OCI-LY1 (cell line): ENCODE measurements at regions not wholly inside any gene's neighbourhood (a gene's known extent, or its start where the extent isn't known, plus 50 kb on each side); places are given as distances from the start of the nearest gene placed in this dataset.
"Not testable (repeated sequence)": the region's sequence is repeated elsewhere in the genome, so short reads cannot be mapped to it uniquely, and the experiment has no call there.

ENCODE experiments used
- H2AFZ ChIP-seq: fragments of 200-600 bp; sonication (generic), shearing (Covaris generic); 2 replicates; pipeline ENCODE4 v1.6.0; 2014; ENCODE audit warnings: antibody characterized with exemption, mild to moderate bottlenecking, low read length
- H3F3A ChIP-seq: fragments of 200-600 bp; sonication (generic), shearing (Covaris generic); 2 replicates; pipeline ENCODE4 v1.6.0; 2014; ENCODE audit warnings: mild to moderate bottlenecking, antibody characterized with exemption, low read length, moderate library complexity; ENCODE audit not compliant: insufficient read depth
- H3K27ac ChIP-seq: fragments of 200-600 bp; sonication (generic); 2 replicates; pipeline ENCODE4 v1.5.1; 2014; ENCODE audit warnings: low read length, mixed run types, mild to moderate bottlenecking, low read depth; ENCODE audit not compliant: poor library complexity, severe bottlenecking
- H3K27me3 ChIP-seq: fragments of 200-600 bp; sonication (generic); 2 replicates; pipeline ENCODE4 v1.6.0; 2014; ENCODE audit warnings: antibody characterized with exemption, mild to moderate bottlenecking, low read length, moderate library complexity; ENCODE audit not compliant: insufficient read depth
- H3K36me3 ChIP-seq: fragments of 200-600 bp; sonication (generic); 2 replicates; pipeline ENCODE4 v1.6.1; 2014; ENCODE audit warnings: mild to moderate bottlenecking, antibody characterized with exemption, low read length, moderate library complexity, mixed read lengths; ENCODE audit not compliant: insufficient read depth
- H3K4me1 ChIP-seq: fragments of 200-600 bp; sonication (generic); 2 replicates; pipeline ENCODE4 v1.5.1; 2014; ENCODE audit warnings: mild to moderate bottlenecking, low read length, moderate library complexity; ENCODE audit not compliant: insufficient read depth, severe bottlenecking
- H3K4me2 ChIP-seq: fragments of 200-600 bp; sonication (generic), shearing (Covaris generic); 2 replicates; pipeline ENCODE4 v1.6.1; 2014; ENCODE audit warnings: low read length
- H3K4me3 ChIP-seq: fragments of 200-600 bp; sonication (generic); 2 replicates; pipeline ENCODE4 v1.5.1; 2014; ENCODE audit warnings: low read length, low read depth, mild to moderate bottlenecking, mixed read lengths; ENCODE audit not compliant: poor library complexity, severe bottlenecking
- H3K79me2 ChIP-seq: fragments of 200-600 bp; shearing (Covaris generic); 2 replicates; pipeline ENCODE4 v1.6.1; 2016; ENCODE audit warnings: mixed run types, low read length, mixed read lengths; ENCODE audit not compliant: insufficient read depth
- H3K9ac ChIP-seq: fragments of 200-600 bp; sonication (generic), shearing (Covaris generic); 2 replicates; pipeline ENCODE4 v1.6.1; 2014; ENCODE audit warnings: mild to moderate bottlenecking, low read length, mixed read lengths
- H3K9me2 ChIP-seq: fragments of 200-600 bp; sonication (generic), shearing (Covaris generic); 2 replicates; pipeline ENCODE4 v1.6.1; 2014; ENCODE audit warnings: low read depth, mild to moderate bottlenecking, low read length, mixed read lengths
- H3K9me3 ChIP-seq: fragments of 200-600 bp; shearing (Covaris generic); 2 replicates; pipeline ENCODE4 v1.6.1; 2014; ENCODE audit warnings: low read length, mixed read lengths
- H4K20me1 ChIP-seq: fragments of 200-600 bp; sonication (generic), shearing (Covaris generic); 2 replicates; pipeline ENCODE4 v1.6.0; 2016; ENCODE audit warnings: mild to moderate bottlenecking, low read length; ENCODE audit not compliant: insufficient read depth
- CTCF ChIP-seq: fragments of 200-600 bp; sonication (generic), shearing (Covaris generic); IDR thresholded peaks from 2 replicates; pipeline ENCODE4 v1.5.1; 2017; ENCODE audit warnings: mild to moderate bottlenecking, antibody characterized with exemption, low read length, moderate library complexity, mixed read lengths
- EZH2 ChIP-seq: fragments of 200-600 bp; sonication (generic), shearing (Covaris generic); IDR thresholded peaks from 2 replicates; pipeline ENCODE4 v1.8.0; 2017; ENCODE audit warnings: borderline replicate concordance, mixed run types, mild to moderate bottlenecking, antibody characterized with exemption, low read length, moderate library complexity, mixed read lengths

DNA sequence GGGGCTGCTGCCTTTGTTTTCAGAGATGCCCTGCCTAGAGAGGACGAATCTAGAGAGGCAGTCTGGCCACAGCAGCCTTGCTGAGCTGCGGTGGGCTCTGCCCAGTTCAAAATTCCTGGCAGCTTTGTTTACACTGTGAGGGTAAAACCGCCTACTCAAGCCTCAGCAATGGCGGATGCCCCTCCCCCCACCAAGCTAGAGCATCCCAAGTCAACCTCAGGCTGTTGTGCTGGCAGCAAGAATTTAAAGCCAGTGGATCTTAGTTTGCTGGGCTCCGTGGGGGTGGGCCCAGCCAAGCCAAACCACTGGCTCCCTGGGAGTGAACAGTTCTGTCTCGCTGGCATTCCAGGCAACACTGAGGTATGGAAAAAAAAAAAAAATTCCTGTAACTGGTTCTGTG, 970.9 kb downstream of the TBC1D32 start:
- Histone ChIP-seq H3K79me2 (no peaks in the 10 kb centered on the region), H4K20me1 (no peaks in the 10 kb centered on the region), H3K4me3 (no peak overlapping the region), H3K4me1 (no peaks in the 10 kb centered on the region), H3K9me2 (no peaks in the 10 kb centered on the region), H3K36me3 (no peaks in the 10 kb centered on the region), H3K9ac (no peak overlapping the region), H3K4me2 (no peak overlapping the region), H3K9me3 (no peaks in the 10 kb centered on the region), H2AFZ (no peak overlapping the region), H3F3A (no peaks in the 10 kb centered on the region), H3K27me3 (no peaks in the 10 kb centered on the region), H3K27ac (no peak overlapping the region)
- TF ChIP-seq CTCF (no peak), EZH2 (no peak)

GRCh38 chr6:120358535-120358934, 975.7 kb downstream of the TBC1D32 start:
- not testable (repeated sequence) for H2AFZ ChIP-seq, H3K36me3 ChIP-seq, H3K27ac ChIP-seq, H3K9ac ChIP-seq, H4K20me1 ChIP-seq, H3K4me1 ChIP-seq, H3K9me3 ChIP-seq, H3K79me2 ChIP-seq, H3K4me3 ChIP-seq, H3K9me2 ChIP-seq, H3F3A ChIP-seq, H3K4me2 ChIP-seq, H3K27me3 ChIP-seq

GRCh38 chr6:120357447-120357846, 976.8 kb downstream of the TBC1D32 start:
- no peaks in the 10 kb centered on the region for H3K9me3 ChIP-seq
- H3K79me2 ChIP-seq = no peaks in the 10 kb centered on the region
- H3K9ac ChIP-seq = no peak overlapping the region
- no peak for TF ChIP-seq EZH2
- TF ChIP-seq CTCF = no peak
- no peaks in the 10 kb centered on the region for H3F3A ChIP-seq
- H3K4me3 ChIP-seq = no peak overlapping the region
- no peaks in the 10 kb centered on the region for H3K36me3 ChIP-seq
- H4K20me1 ChIP-seq = no peaks in the 10 kb centered on the region
- H3K27me3 ChIP-seq = no peaks in the 10 kb centered on the region
- no peaks in the 10 kb centered on the region for H3K4me1 ChIP-seq
- H2AFZ ChIP-seq = no peak overlapping the region
- H3K4me2 ChIP-seq = no peak overlapping the region
- no peaks in the 10 kb centered on the region for H3K9me2 ChIP-seq
- no peak overlapping the region for H3K27ac ChIP-seq

GRCh38 chr6:120355822-120356221, 978.5 kb downstream of the TBC1D32 start:
- Histone ChIP-seq H3K9ac (no peak overlapping the region), H3K4me3 (no peak overlapping the region), H3K4me1 (no peaks in the 10 kb centered on the region), H3K27ac (no peak overlapping the region), H3K79me2 (no peaks in the 10 kb centered on the region), H3K9me2 (no peaks in the 10 kb centered on the region), H3K9me3 (no peaks in the 10 kb centered on the region), H2AFZ (no peak overlapping the region), H4K20me1 (no peaks in the 10 kb centered on the region), H3F3A (no peaks in the 10 kb centered on the region), H3K4me2 (no peak overlapping the region), H3K36me3 (no peaks in the 10 kb centered on the region), H3K27me3 (no peaks in the 10 kb centered on the region)
- TF ChIP-seq CTCF (no peak), EZH2 (no peak)
